HCT116 (cell line): ENCODE measurements at regions not wholly inside any gene's neighbourhood (a gene's known extent, or its start where the extent isn't known, plus 50 kb on each side); places are given as distances from the start of the nearest gene placed in this dataset.

Experiments used
- CEBPB ChIP-seq: IDR thresholded peaks from 2 replicates; pipeline ENCODE4 v1.6.1; 2012; ENCODE audit warnings: low read depth
- EZH2 ChIP-seq: fragments of 200-600 bp; sonication (generic); IDR thresholded peaks from 2 replicates; pipeline ENCODE4 v1.6.1; 2017; ENCODE audit warnings: antibody characterized with exemption, mixed run types
- POLR2A ChIP-seq: IDR thresholded peaks from 2 replicates; pipeline ENCODE4 v1.7.0; 2011; ENCODE audit warnings: borderline replicate concordance; ENCODE audit not compliant: insufficient read depth, insufficient read length; ENCODE audit errors: extremely low read depth
- SIN3A ChIP-seq: IDR thresholded peaks from 2 replicates; pipeline ENCODE4 v1.6.1; 2012; ENCODE audit warnings: low read depth
- SP1 ChIP-seq: IDR thresholded peaks from 2 replicates; pipeline ENCODE4 v1.6.1; 2012; ENCODE audit warnings: low read depth
- ZNF274 ChIP-seq: fragments of 200-500 bp; sonication (Bioruptor generic); IDR thresholded peaks from 2 replicates; pipeline ENCODE4 v1.6.1; 2014; ENCODE audit warnings: mild to moderate bottlenecking, low read depth, low read length, inconsistent platforms
- TF ChIP-seq, protein P1 (sequence below), 3 experiments: fragments of 200-600 bp in 1 of 3; sonication (generic) in 1 of 3; IDR thresholded peaks in 2 of 3; conservative IDR thresholded peaks in 1 of 3; 2 replicates each; pipeline ENCODE4 v1.5.1; 2012 to 2017; ENCODE audit warnings: low read depth in 2 of 3, low read length in 2 of 3, antibody characterized with exemption in 1 of 3, borderline replicate concordance in 1 of 3, control low read depth in 1 of 3, mild to moderate bottlenecking in 1 of 3, mixed read lengths in 1 of 3, mixed run types in 1 of 3, moderate library complexity in 1 of 3; ENCODE audit not compliant: insufficient read depth in 1 of 3

DNA sequence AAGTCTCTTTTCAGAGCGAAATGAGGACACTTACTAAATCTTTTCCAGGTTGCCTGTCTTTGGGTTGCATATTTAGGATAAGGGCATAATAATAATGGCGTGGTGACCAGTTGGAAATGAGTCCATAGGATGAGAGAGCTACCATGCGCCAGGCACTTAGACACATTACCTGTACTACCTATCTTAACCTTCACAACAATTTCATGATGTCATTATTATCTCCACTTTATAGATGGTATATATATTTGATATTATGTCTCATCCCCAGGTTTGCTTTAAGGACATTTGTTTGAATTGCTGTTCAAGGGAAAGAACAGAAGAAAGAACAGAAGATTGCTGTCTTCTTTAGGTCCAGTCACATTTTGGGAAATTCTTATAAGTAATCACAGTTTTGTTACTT is 182.0 kb upstream of the STARD13 start:
- TF ChIP-seq, protein P1, sequence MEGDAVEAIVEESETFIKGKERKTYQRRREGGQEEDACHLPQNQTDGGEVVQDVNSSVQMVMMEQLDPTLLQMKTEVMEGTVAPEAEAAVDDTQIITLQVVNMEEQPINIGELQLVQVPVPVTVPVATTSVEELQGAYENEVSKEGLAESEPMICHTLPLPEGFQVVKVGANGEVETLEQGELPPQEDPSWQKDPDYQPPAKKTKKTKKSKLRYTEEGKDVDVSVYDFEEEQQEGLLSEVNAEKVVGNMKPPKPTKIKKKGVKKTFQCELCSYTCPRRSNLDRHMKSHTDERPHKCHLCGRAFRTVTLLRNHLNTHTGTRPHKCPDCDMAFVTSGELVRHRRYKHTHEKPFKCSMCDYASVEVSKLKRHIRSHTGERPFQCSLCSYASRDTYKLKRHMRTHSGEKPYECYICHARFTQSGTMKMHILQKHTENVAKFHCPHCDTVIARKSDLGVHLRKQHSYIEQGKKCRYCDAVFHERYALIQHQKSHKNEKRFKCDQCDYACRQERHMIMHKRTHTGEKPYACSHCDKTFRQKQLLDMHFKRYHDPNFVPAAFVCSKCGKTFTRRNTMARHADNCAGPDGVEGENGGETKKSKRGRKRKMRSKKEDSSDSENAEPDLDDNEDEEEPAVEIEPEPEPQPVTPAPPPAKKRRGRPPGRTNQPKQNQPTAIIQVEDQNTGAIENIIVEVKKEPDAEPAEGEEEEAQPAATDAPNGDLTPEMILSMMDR (IDR thresholded peaks at IDR 0.05 in 2 of 3, conservative IDR thresholded peaks at IDR 0.05 in 1 of 3; ENCODE audit: borderline replicate concordance in 1 of 3, insufficient read depth in 1 of 3, low read depth in 2 of 3, low read length in 2 of 3) = no peak
- TF ChIP-seq POLR2A = no peak
- no peak for TF ChIP-seq ZNF274
- TF ChIP-seq SP1 = no peak
- TF ChIP-seq SIN3A = no peak
- no peak for TF ChIP-seq CEBPB
- TF ChIP-seq EZH2 = no peak
